OCI-LY7 (cell line): ENCODE measurements at regions not wholly inside any gene's neighbourhood (a gene's known extent, or its start where the extent isn't known, plus 50 kb on each side); places are given as distances from the start of the nearest gene placed in this dataset.

Experiments
- CTCF ChIP-seq: fragments of 200-600 bp; sonication (generic); conservative IDR thresholded peaks from 2 replicates; pipeline ENCODE4 v1.5.1; 2014; ENCODE audit warnings: mild to moderate bottlenecking, antibody characterized with exemption, low read length, moderate library complexity, mixed read lengths
- EZH2phosphoT487 ChIP-seq: fragments of 200-600 bp; sonication (generic); IDR thresholded peaks from 2 replicates; pipeline ENCODE4 v1.6.1; 2018; ENCODE audit warnings: low read depth, borderline replicate concordance, mild to moderate bottlenecking, mixed run types, antibody characterized with exemption, low read length, moderate library complexity, mixed read lengths

- TF ChIP-seq CTCF (no peak), EZH2phosphoT487 (no peak)
Measured at GRCh38 chr1:228668553-228669241, 66.6 kb upstream of the RHOU start.
